H1 (cell line): ENCODE measurements at regions not wholly inside any gene's neighbourhood (a gene's known extent, or its start where the extent isn't known, plus 50 kb on each side); places are given as distances from the start of the nearest gene placed in this dataset.

Experiments
- CTCF ChIA-PET: fragments of 300-600 bp; sonication (Branson Sonifier 250); formaldehyde crosslinking; loops from one replicate; lab custom pipeline; 2021; ENCODE audit not compliant: partially characterized antibody; lab: Charles Lee
- POLR2A ChIA-PET: fragments of 300-600 bp; sonication (Branson Sonifier 250); formaldehyde crosslinking; loops from one replicate; lab custom pipeline; 2021; ENCODE audit warnings: inconsistent platforms; ENCODE audit not compliant: partially characterized antibody; lab: Charles Lee
- DNase-seq, 2 experiments: peaks; one replicate each; pipeline versions ENCODE4 v3.0.0 to v3.0.0-alpha.2; 2010 to 2022; ENCODE audit warnings: low spot score in 2 of 2, low read depth in 1 of 2, mixed read lengths in 1 of 2
- FAIRE-seq: peaks from 2 replicates; lab custom pipeline; 2011; peaks lifted over from hg19 to GRCh38; lab: Jason Lieb, UNC
- H2AFZ ChIP-seq: 2 replicates; pipeline ENCODE4 v1.8.1; 2012; ENCODE audit warnings: low read length, inconsistent platforms
- H2AK5ac ChIP-seq: 2 replicates; pipeline ENCODE4 v1.6.1; 2013; ENCODE audit warnings: low read depth, low read length
- H2BK120ac ChIP-seq: replicated peaks from 2 replicates; pipeline ENCODE3; 2013; ENCODE audit warnings: low read depth, low read length, inconsistent platforms
- H2BK12ac ChIP-seq: 2 replicates; pipeline ENCODE4 v1.6.1; 2013; ENCODE audit warnings: low read depth, low read length
- H2BK15ac ChIP-seq: 2 replicates; pipeline ENCODE4 v1.6.1; 2013; ENCODE audit warnings: low read length
- H2BK20ac ChIP-seq: 2 replicates; pipeline ENCODE4 v1.6.1; 2013; ENCODE audit warnings: low read length
- H2BK5ac ChIP-seq: 2 replicates; pipeline ENCODE4 v1.6.1; 2013; ENCODE audit warnings: low read depth, low read length
- H3K14ac ChIP-seq: 2 replicates; pipeline ENCODE4 v1.6.1; 2013; ENCODE audit warnings: inconsistent platforms; ENCODE audit not compliant: insufficient read length
- H3K18ac ChIP-seq: 2 replicates; pipeline ENCODE4 v1.6.1; 2013; ENCODE audit warnings: low read length; ENCODE audit errors: extremely low read depth
- H3K23ac ChIP-seq: 2 replicates; pipeline ENCODE4 v1.6.1; 2013; ENCODE audit warnings: inconsistent platforms; ENCODE audit not compliant: insufficient read length
- H3K23me2 ChIP-seq: 2 replicates; pipeline ENCODE4 v1.6.1; 2013; ENCODE audit warnings: low read depth, low read length
- H3K27ac ChIP-seq: 2 replicates; pipeline ENCODE4 v1.6.1; 2011; ENCODE audit warnings: low read depth, low read length, inconsistent platforms
- H3K27me3 ChIP-seq, 4 experiments: replicated peaks in 1 of 4; 1 replicate in 1 of 4; 2 replicates in 3 of 4; pipeline versions ENCODE4 v1.6.1 to v1.8.1; 2011 to 2013; ENCODE audit warnings: low read length in 3 of 4, mild to moderate bottlenecking in 3 of 4, inconsistent platforms in 2 of 4, mixed read lengths in 2 of 4, moderate library complexity in 1 of 4; ENCODE audit not compliant: control insufficient read depth in 3 of 4, insufficient read depth in 3 of 4; ENCODE audit errors: extremely low read depth in 1 of 4
- H3K36me3 ChIP-seq, 4 experiments: 2 replicates each; pipeline versions ENCODE4 v1.6.1 to v1.8.1; 2011 to 2013; ENCODE audit warnings: mild to moderate bottlenecking in 4 of 4, low read length in 3 of 4, moderate library complexity in 2 of 4, control low read depth in 1 of 4, inconsistent platforms in 1 of 4; ENCODE audit not compliant: insufficient read depth in 4 of 4, control insufficient read depth in 2 of 4
- H3K4ac ChIP-seq: replicated peaks from 2 replicates; pipeline ENCODE3; 2013; ENCODE audit warnings: low read length, low read depth, mixed read lengths, inconsistent platforms; ENCODE audit not compliant: insufficient read length
- H3K4me1 ChIP-seq, 4 experiments: replicated peaks in 1 of 4; 1 replicate in 1 of 4; 2 replicates in 3 of 4; pipeline versions ENCODE4 v1.6.1 to v1.8.1; 2011 to 2013; ENCODE audit warnings: low read length in 3 of 4, inconsistent platforms in 2 of 4, mixed read lengths in 1 of 4; ENCODE audit not compliant: insufficient read depth in 4 of 4, control insufficient read depth in 3 of 4
- H3K4me2 ChIP-seq, 2 experiments: 2 replicates each; pipeline versions ENCODE4 v1.6.1 to v1.8.1; 2011 to 2013; ENCODE audit warnings: low read depth in 2 of 2, low read length in 2 of 2, control low read depth in 1 of 2, inconsistent platforms in 1 of 2, mild to moderate bottlenecking in 1 of 2; ENCODE audit not compliant: insufficient read depth in 1 of 2
- H3K4me3 ChIP-seq, 4 experiments: fragments of 200-600, 300-600 bp in 1 of 4; sonication (generic), shearing (Covaris generic), sonication (Bioruptor Twin) in 1 of 4; 2 replicates each; pipeline versions ENCODE4 v1.5.1 to v1.8.1; 2011 to 2016; ENCODE audit warnings: low read length in 4 of 4, low read depth in 3 of 4, control low read depth in 2 of 4, inconsistent platforms in 2 of 4, mild to moderate bottlenecking in 2 of 4, mixed read lengths in 1 of 4, moderate library complexity in 1 of 4; ENCODE audit not compliant: insufficient read depth in 2 of 4; ENCODE audit errors: extremely low read depth in 1 of 4
- H3K56ac ChIP-seq: replicated peaks from 2 replicates; pipeline ENCODE3; 2013; ENCODE audit warnings: low read depth, mild to moderate bottlenecking, mixed read lengths, low read length, inconsistent platforms; ENCODE audit not compliant: insufficient read length
- H3K79me1 ChIP-seq: 2 replicates; pipeline ENCODE4 v1.6.1; 2013; ENCODE audit warnings: low read depth, low read length, control low read depth
- H3K79me2 ChIP-seq, 2 experiments: 2 replicates each; pipeline versions ENCODE4 v1.6.1 to v1.8.1; 2012 to 2013; ENCODE audit warnings: low read length in 2 of 2, mild to moderate bottlenecking in 2 of 2, inconsistent platforms in 1 of 2; ENCODE audit not compliant: insufficient read depth in 2 of 2, control insufficient read depth in 1 of 2
- H3K9ac ChIP-seq, 4 experiments: replicated peaks in 1 of 4; 1 replicate in 1 of 4; 2 replicates in 3 of 4; pipeline versions ENCODE4 v1.6.1 to v1.8.1; 2011 to 2013; ENCODE audit warnings: low read depth in 3 of 4, low read length in 3 of 4, control low read depth in 2 of 4, mild to moderate bottlenecking in 2 of 4, moderate library complexity in 2 of 4, inconsistent platforms in 1 of 4; ENCODE audit errors: extremely low read depth in 1 of 4
- H3K9me3 ChIP-seq, 2 experiments: 2 replicates each; pipeline versions ENCODE4 v1.6.1 to v1.8.1; 2012 to 2013; ENCODE audit warnings: mild to moderate bottlenecking in 2 of 2, moderate library complexity in 2 of 2, control low read depth in 1 of 2, inconsistent platforms in 1 of 2, low read depth in 1 of 2, low read length in 1 of 2, mixed read lengths in 1 of 2; ENCODE audit not compliant: insufficient read depth in 2 of 2
- H4K20me1 ChIP-seq, 2 experiments: replicated peaks in 1 of 2; 2 replicates each; pipeline versions ENCODE3 to v1.8.1; 2011 to 2013; ENCODE audit warnings: inconsistent platforms in 2 of 2, low read length in 2 of 2, mild to moderate bottlenecking in 1 of 2; ENCODE audit not compliant: insufficient read depth in 2 of 2, control insufficient read depth in 1 of 2
- H4K5ac ChIP-seq: 2 replicates; pipeline ENCODE4 v1.6.1; 2013; ENCODE audit warnings: low read length, low read depth, mixed read lengths, inconsistent platforms; ENCODE audit not compliant: insufficient read length
- H4K8ac ChIP-seq: 2 replicates; pipeline ENCODE4 v1.8.0; 2013; ENCODE audit warnings: mild to moderate bottlenecking, moderate library complexity, low read length, inconsistent platforms; ENCODE audit not compliant: insufficient read depth; ENCODE audit errors: extremely low read depth
- H4K91ac ChIP-seq: replicated peaks from 2 replicates; pipeline ENCODE3; 2013; ENCODE audit warnings: low read length, mixed read lengths, inconsistent platforms; ENCODE audit not compliant: insufficient read length
- ATF3 ChIP-seq: IDR thresholded peaks from 2 replicates; pipeline ENCODE4 v1.6.1; 2011; ENCODE audit warnings: low read depth, mild to moderate bottlenecking, low read length; ENCODE audit not compliant: insufficient read depth
- BCL11A ChIP-seq, 2 experiments: IDR thresholded peaks; one replicate each; pipeline ENCODE4 v1.6.1; 2011; ENCODE audit warnings: low read depth in 2 of 2, low read length in 2 of 2, mild to moderate bottlenecking in 2 of 2
- CBX5 ChIP-seq: fragments of 300-800, 300-1000 bp; sonication (generic); IDR thresholded peaks from 2 replicates; pipeline ENCODE4 v1.7.1; 2016; ENCODE audit warnings: antibody characterized with exemption, low read length, low read depth
- HDAC6 ChIP-seq: IDR thresholded peaks from one replicate; pipeline ENCODE4 v1.7.1; 2012; ENCODE audit warnings: low read depth, mild to moderate bottlenecking, inconsistent platforms, low read length, moderate library complexity
- MAFK ChIP-seq: IDR thresholded peaks from 2 replicates; pipeline ENCODE4 v1.6.1; 2012; ENCODE audit warnings: low read depth, mild to moderate bottlenecking, improper control_type of control experiment, low read length
- NANOG ChIP-seq: IDR thresholded peaks from 2 replicates; pipeline ENCODE4 v1.6.1; 2011; ENCODE audit warnings: low read length, low read depth, mild to moderate bottlenecking, inconsistent platforms; ENCODE audit not compliant: insufficient read depth, poor library complexity, severe bottlenecking
- POLR2AphosphoS5 ChIP-seq: IDR thresholded peaks from 2 replicates; pipeline ENCODE4 v1.6.1; 2011; ENCODE audit warnings: low read depth, low read length
- POU5F1 ChIP-seq: IDR thresholded peaks from 2 replicates; pipeline ENCODE4 v1.6.1; 2011; ENCODE audit warnings: low read depth, mild to moderate bottlenecking, low read length, moderate library complexity
- RAD21 ChIP-seq, 2 experiments: IDR thresholded peaks in 1 of 2; conservative IDR thresholded peaks in 1 of 2; 2 replicates each; pipeline ENCODE4 v1.6.1; 2011; ENCODE audit warnings: low read depth in 2 of 2, low read length in 2 of 2, improper control_type of control experiment in 1 of 2, inconsistent platforms in 1 of 2, mild to moderate bottlenecking in 1 of 2, moderate library complexity in 1 of 2
- RFX5 ChIP-seq: IDR thresholded peaks from 2 replicates; pipeline ENCODE4 v1.6.1; 2011; ENCODE audit warnings: low read depth, low read length, improper control_type of control experiment, borderline replicate concordance
- RXRA ChIP-seq: IDR thresholded peaks from 2 replicates; pipeline ENCODE4 v1.6.1; 2011; ENCODE audit warnings: low read depth, mild to moderate bottlenecking, low read length, moderate library complexity; ENCODE audit not compliant: insufficient read depth
- SAP30 ChIP-seq: fragments of 300-600 bp; sonication (generic); IDR thresholded peaks from 2 replicates; pipeline ENCODE4 v1.7.1; 2012; ENCODE audit warnings: low read length, moderate library complexity, mild to moderate bottlenecking, inconsistent platforms; ENCODE audit not compliant: insufficient read depth, insufficient replicate concordance
- SRF ChIP-seq: IDR thresholded peaks from 2 replicates; pipeline ENCODE4 v1.6.1; 2011; ENCODE audit warnings: mild to moderate bottlenecking, low read depth, low read length, moderate library complexity
- TAF1 ChIP-seq: IDR thresholded peaks from 2 replicates; pipeline ENCODE4 v1.6.1; 2011; ENCODE audit warnings: mild to moderate bottlenecking, low read depth, low read length
- TBP ChIP-seq: IDR thresholded peaks from 2 replicates; pipeline ENCODE4 v1.6.1; 2011; ENCODE audit warnings: low read depth, low read length, improper control_type of control experiment
- WGBS, 2 experiments: shearing (Covaris generic) in 1 of 2; methylation state at CpG; one replicate each; pipeline versions ENCODE4 v1.1.6 to v1.1.7; 2013 to 2015; ENCODE audit warnings: low lambda C conversion rate in 2 of 2, mixed read lengths in 2 of 2, inconsistent platforms in 1 of 2, low coverage in 1 of 2, missing lambda C conversion rate in 1 of 2; ENCODE audit not compliant: insufficient replicate concordance in 2 of 2, insufficient coverage in 1 of 2, insufficient read length in 1 of 2; ENCODE audit errors: extremely low coverage in 1 of 2, missing lambda C conversion rate in 1 of 2; 5-methylcytosine and 5-hydroxymethylcytosine counted together

GRCh38 chr5:105158526-105158925 is 1595.9 kb upstream of the NUDT12 start:
- no peak overlapping the region for H3K9ac ChIP-seq
- H3K18ac ChIP-seq: no peak overlapping the region
- no peak overlapping the region for H3K4ac ChIP-seq
- 87% methylated on average over 4 of the region's 4 CpGs; no CpG with 5 or more reads in 1 of the 2 experiments for WGBS, 2 experiments
- H4K5ac ChIP-seq: no peak overlapping the region
- no peak overlapping the region for H4K91ac ChIP-seq
- H2BK12ac ChIP-seq: no peak overlapping the region
- POLR2A ChIA-PET: no interaction called here
- no peaks in the 10 kb centered on the region for H3K36me3 ChIP-seq
- H3K79me1 ChIP-seq: no peaks in the 10 kb centered on the region
- no peak overlapping the region for H2BK5ac ChIP-seq
- no peaks in the 10 kb centered on the region for H4K20me1 ChIP-seq
- no peak for DNase-seq
- H3K23me2 ChIP-seq: no peaks in the 10 kb centered on the region
- H3K4me3 ChIP-seq: no peak overlapping the region
- H3K27ac ChIP-seq: no peak overlapping the region
- H2AK5ac ChIP-seq: no peak overlapping the region
- FAIRE-seq: no peak
- H3K4me2 ChIP-seq: no peak overlapping the region
- H3K14ac ChIP-seq: no peak overlapping the region
- H2AFZ ChIP-seq: no peak overlapping the region
- CTCF ChIA-PET: no interaction called here
- no peaks in the 10 kb centered on the region for H3K27me3 ChIP-seq
- no peaks in the 10 kb centered on the region for H3K79me2 ChIP-seq
- no peak overlapping the region for H3K56ac ChIP-seq
- H4K8ac ChIP-seq: no peak overlapping the region
- no peak overlapping the region for H2BK120ac ChIP-seq
- no peak overlapping the region for H2BK20ac ChIP-seq
- H2BK15ac ChIP-seq: no peak overlapping the region
- 0 out of 4 replicates have a peak, but pooled peaks cover 0 to 3% of the 10 kb centered on the region in 2 experiments for H3K9me3 ChIP-seq
- no peak overlapping the region for H3K23ac ChIP-seq
- H3K4me1 ChIP-seq: no peaks in the 10 kb centered on the region
- TF ChIP-seq RFX5 (no peak), TAF1 (no peak), CBX5 (no peak), RXRA (no peak), POU5F1 (no peak), HDAC6 (no peak), RAD21 (IDR thresholded peaks at IDR 0.05 in 1 of 2, conservative IDR thresholded peaks at IDR 0.05 in 1 of 2; ENCODE audit: low read depth in 2 of 2, low read length in 2 of 2) (no peak), POLR2AphosphoS5 (no peak), MAFK (no peak), ATF3 (no peak), BCL11A (IDR thresholded peaks at IDR 0.05; ENCODE audit: low read depth in 2 of 2, low read length in 2 of 2) (no peak), TBP (no peak), SAP30 (no peak), SRF (no peak), NANOG (no peak)
